Fibroblast of lung (primary cell): ENCODE measurements at regions not wholly inside any gene's neighbourhood (a gene's known extent, or its start where the extent isn't known, plus 50 kb on each side); places are given as distances from the start of the nearest gene placed in this dataset.

Experiments used
- EZH2 ChIP-seq: IDR thresholded peaks from 2 replicates; pipeline ENCODE4 v1.5.1; 2012; ENCODE audit warnings: low read length, control low read depth, mild to moderate bottlenecking; ENCODE audit errors: missing control alignments
- TF ChIP-seq, protein P1 (sequence below), 2 donors: IDR thresholded peaks in 1 of 2; conservative IDR thresholded peaks in 1 of 2; 1 replicate in 1 of 2; 2 replicates in 1 of 2; pipeline ENCODE4 v1.5.1; 2011 to 2012; ENCODE audit warnings: low read length in 2 of 2, control low read depth in 1 of 2, inconsistent platforms in 1 of 2, low read depth in 1 of 2, mild to moderate bottlenecking in 1 of 2

DNA sequence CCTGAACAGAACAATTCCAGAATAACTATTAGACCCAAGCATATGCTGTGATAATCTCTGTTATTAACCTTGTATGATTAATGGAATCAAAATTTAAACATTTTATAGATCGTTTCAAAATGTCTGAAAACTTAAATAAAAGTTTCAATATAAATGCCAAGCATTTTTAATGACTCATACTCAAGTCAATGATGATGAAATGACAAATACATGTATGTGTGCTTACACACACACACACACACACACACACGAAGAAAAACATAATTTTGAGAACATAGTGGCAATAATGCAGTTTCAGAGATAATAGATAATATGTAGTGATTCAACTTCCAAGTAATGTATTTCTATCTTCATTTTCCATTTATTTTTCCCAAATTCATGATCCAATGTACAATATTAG is 384.9 kb upstream of the FOXG1 start:
- TF ChIP-seq, protein P1, sequence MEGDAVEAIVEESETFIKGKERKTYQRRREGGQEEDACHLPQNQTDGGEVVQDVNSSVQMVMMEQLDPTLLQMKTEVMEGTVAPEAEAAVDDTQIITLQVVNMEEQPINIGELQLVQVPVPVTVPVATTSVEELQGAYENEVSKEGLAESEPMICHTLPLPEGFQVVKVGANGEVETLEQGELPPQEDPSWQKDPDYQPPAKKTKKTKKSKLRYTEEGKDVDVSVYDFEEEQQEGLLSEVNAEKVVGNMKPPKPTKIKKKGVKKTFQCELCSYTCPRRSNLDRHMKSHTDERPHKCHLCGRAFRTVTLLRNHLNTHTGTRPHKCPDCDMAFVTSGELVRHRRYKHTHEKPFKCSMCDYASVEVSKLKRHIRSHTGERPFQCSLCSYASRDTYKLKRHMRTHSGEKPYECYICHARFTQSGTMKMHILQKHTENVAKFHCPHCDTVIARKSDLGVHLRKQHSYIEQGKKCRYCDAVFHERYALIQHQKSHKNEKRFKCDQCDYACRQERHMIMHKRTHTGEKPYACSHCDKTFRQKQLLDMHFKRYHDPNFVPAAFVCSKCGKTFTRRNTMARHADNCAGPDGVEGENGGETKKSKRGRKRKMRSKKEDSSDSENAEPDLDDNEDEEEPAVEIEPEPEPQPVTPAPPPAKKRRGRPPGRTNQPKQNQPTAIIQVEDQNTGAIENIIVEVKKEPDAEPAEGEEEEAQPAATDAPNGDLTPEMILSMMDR (conservative IDR thresholded peaks at IDR 0.05 in 1 of 2, IDR thresholded peaks at IDR 0.05 in 1 of 2; ENCODE audit: low read depth in 1 of 2, low read length in 2 of 2): no peak
- TF ChIP-seq EZH2: no peak
